SK-N-SH treated with all-trans-retinoic acid at 6 μM for 48 hours (cell line): ENCODE measurements at regions not wholly inside any gene's neighbourhood (a gene's known extent, or its start where the extent isn't known, plus 50 kb on each side); places are given as distances from the start of the nearest gene placed in this dataset.

Source experiments
- ARNTL ChIP-seq: fragments of 450-650 bp; formaldehyde crosslinking; IDR thresholded peaks from 2 replicates; pipeline ENCODE4 v1.5.0; 2020; ENCODE audit warnings: low read depth, mild to moderate bottlenecking, moderate library complexity, borderline replicate concordance
- BACH2 ChIP-seq: fragments of 250-450 bp; sonication (Bioruptor Pico); IDR thresholded peaks from 2 replicates; pipeline ENCODE4 v1.9.0; 2021; ENCODE audit warnings: mild to moderate bottlenecking, borderline replicate concordance
- ESRRG ChIP-seq: fragments of 250-450 bp; sonication (Bioruptor Pico); IDR thresholded peaks from 2 replicates; pipeline ENCODE4 v1.6.1; 2021; ENCODE audit warnings: mild to moderate bottlenecking
- GLIS3 ChIP-seq: fragments of 250-450 bp; sonication (Bioruptor Pico); IDR thresholded peaks from 2 replicates; pipeline ENCODE4 v1.5.0; 2020; ENCODE audit warnings: mild to moderate bottlenecking, moderate library complexity
- ISL1 ChIP-seq: fragments of 250-450 bp; sonication (Bioruptor Pico); IDR thresholded peaks from 2 replicates; pipeline ENCODE4 v2.1.2; 2022; ENCODE audit warnings: mild to moderate bottlenecking, moderate library complexity
- TOX ChIP-seq: fragments of 250-450 bp; sonication (Bioruptor Pico); IDR thresholded peaks from 2 replicates; pipeline ENCODE4 v1.8.0; 2021; ENCODE audit warnings: mild to moderate bottlenecking, moderate library complexity, borderline replicate concordance
- ZFP30 ChIP-seq: fragments of 450-650 bp; formaldehyde crosslinking; IDR thresholded peaks from 2 replicates; pipeline ENCODE4 v1.5.0; 2022; ENCODE audit warnings: mild to moderate bottlenecking, moderate library complexity
- TF ChIP-seq, protein P1 (sequence below): fragments of 250-450 bp; sonication (Bioruptor Pico); IDR thresholded peaks from 2 replicates; pipeline ENCODE4 v1.8.0; 2020; ENCODE audit warnings: mild to moderate bottlenecking, moderate library complexity, borderline replicate concordance
- TF ChIP-seq, protein P2 (sequence below): fragments of 250-450 bp; sonication (Bioruptor Pico); IDR thresholded peaks from 2 replicates; pipeline ENCODE4 v1.5.1; 2021; ENCODE audit warnings: mild to moderate bottlenecking, moderate library complexity
- TF ChIP-seq, protein P3 (sequence below): fragments of 250-450 bp; sonication (Bioruptor Pico); IDR thresholded peaks from 2 replicates; pipeline ENCODE4 v1.5.1; 2020; ENCODE audit warnings: low read depth, mild to moderate bottlenecking, moderate library complexity
- TF ChIP-seq, protein P4 (sequence below): fragments of 250-450 bp; sonication (Bioruptor Pico); IDR thresholded peaks from 2 replicates; pipeline ENCODE4 v1.8.0; 2021; ENCODE audit warnings: low read depth, mild to moderate bottlenecking, moderate library complexity, borderline replicate concordance

DNA sequence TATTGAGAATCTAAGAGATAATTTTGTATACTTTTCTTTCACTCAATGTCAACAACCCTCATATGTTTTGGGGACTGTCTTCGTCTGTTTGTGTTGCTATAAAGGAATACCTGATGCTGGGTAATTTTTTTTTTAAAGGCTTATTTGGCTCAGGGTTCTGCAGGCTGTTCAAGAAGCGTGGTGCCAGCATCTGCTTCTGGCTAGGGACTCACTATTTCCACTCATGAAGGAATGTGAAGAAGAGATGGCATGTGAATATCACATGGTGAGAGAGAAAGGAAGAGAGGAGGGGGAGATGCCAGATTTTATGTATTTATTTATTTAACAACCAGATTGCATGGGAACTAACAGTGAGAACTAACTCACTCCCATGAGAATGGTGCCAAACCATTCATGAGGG lies 827.4 kb upstream of the PHF14 start:
- TF ChIP-seq TOX (CRISPR knock-in tag) (no peak), ISL1 (CRISPR knock-in tag) (no peak), ESRRG (CRISPR knock-in tag) (no peak), ARNTL (CRISPR knock-in tag) (no peak), ZFP30 (CRISPR knock-in tag) (no peak), BACH2 (CRISPR knock-in tag) (no peak), GLIS3 (no peak)
- TF ChIP-seq, protein P1, sequence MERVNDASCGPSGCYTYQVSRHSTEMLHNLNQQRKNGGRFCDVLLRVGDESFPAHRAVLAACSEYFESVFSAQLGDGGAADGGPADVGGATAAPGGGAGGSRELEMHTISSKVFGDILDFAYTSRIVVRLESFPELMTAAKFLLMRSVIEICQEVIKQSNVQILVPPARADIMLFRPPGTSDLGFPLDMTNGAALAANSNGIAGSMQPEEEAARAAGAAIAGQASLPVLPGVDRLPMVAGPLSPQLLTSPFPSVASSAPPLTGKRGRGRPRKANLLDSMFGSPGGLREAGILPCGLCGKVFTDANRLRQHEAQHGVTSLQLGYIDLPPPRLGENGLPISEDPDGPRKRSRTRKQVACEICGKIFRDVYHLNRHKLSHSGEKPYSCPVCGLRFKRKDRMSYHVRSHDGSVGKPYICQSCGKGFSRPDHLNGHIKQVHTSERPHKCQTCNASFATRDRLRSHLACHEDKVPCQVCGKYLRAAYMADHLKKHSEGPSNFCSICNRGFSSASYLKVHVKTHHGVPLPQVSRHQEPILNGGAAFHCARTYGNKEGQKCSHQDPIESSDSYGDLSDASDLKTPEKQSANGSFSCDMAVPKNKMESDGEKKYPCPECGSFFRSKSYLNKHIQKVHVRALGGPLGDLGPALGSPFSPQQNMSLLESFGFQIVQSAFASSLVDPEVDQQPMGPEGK (CRISPR knock-in tag) = no peak
- TF ChIP-seq, protein P2, sequence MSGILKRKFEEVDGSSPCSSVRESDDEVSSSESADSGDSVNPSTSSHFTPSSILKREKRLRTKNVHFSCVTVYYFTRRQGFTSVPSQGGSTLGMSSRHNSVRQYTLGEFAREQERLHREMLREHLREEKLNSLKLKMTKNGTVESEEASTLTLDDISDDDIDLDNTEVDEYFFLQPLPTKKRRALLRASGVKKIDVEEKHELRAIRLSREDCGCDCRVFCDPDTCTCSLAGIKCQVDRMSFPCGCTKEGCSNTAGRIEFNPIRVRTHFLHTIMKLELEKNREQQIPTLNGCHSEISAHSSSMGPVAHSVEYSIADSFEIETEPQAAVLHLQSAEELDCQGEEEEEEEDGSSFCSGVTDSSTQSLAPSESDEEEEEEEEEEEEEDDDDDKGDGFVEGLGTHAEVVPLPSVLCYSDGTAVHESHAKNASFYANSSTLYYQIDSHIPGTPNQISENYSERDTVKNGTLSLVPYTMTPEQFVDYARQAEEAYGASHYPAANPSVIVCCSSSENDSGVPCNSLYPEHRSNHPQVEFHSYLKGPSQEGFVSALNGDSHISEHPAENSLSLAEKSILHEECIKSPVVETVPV (CRISPR knock-in tag) = no peak
- TF ChIP-seq, protein P3, sequence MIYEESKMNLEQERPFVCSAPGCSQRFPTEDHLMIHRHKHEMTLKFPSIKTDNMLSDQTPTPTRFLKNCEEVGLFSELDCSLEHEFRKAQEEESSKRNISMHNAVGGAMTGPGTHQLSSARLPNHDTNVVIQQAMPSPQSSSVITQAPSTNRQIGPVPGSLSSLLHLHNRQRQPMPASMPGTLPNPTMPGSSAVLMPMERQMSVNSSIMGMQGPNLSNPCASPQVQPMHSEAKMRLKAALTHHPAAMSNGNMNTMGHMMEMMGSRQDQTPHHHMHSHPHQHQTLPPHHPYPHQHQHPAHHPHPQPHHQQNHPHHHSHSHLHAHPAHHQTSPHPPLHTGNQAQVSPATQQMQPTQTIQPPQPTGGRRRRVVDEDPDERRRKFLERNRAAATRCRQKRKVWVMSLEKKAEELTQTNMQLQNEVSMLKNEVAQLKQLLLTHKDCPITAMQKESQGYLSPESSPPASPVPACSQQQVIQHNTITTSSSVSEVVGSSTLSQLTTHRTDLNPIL (CRISPR knock-in tag) = no peak
- TF ChIP-seq, protein P4, sequence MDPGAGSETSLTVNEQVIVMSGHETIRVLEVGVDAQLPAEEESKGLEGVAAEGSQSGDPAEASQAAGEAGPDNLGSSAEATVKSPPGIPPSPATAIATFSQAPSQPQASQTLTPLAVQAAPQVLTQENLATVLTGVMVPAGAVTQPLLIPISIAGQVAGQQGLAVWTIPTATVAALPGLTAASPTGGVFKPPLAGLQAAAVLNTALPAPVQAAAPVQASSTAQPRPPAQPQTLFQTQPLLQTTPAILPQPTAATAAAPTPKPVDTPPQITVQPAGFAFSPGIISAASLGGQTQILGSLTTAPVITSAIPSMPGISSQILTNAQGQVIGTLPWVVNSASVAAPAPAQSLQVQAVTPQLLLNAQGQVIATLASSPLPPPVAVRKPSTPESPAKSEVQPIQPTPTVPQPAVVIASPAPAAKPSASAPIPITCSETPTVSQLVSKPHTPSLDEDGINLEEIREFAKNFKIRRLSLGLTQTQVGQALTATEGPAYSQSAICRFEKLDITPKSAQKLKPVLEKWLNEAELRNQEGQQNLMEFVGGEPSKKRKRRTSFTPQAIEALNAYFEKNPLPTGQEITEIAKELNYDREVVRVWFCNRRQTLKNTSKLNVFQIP (CRISPR knock-in tag) = no peak
